NCI-H2227 treated with DMSO at 0.1 percent for 48 hours (cell line): ENCODE measurements at regions not wholly inside any gene's neighbourhood (a gene's known extent, or its start where the extent isn't known, plus 50 kb on each side); places are given as distances from the start of the nearest gene placed in this dataset.
A peak's percentile ranks its signal among the peaks of the same experiment; 100 is the strongest.

Experiments
- DNase-seq: peaks from one replicate; lab custom pipeline; 2025; lab: John Stamatoyannopoulos, UW

DNA sequence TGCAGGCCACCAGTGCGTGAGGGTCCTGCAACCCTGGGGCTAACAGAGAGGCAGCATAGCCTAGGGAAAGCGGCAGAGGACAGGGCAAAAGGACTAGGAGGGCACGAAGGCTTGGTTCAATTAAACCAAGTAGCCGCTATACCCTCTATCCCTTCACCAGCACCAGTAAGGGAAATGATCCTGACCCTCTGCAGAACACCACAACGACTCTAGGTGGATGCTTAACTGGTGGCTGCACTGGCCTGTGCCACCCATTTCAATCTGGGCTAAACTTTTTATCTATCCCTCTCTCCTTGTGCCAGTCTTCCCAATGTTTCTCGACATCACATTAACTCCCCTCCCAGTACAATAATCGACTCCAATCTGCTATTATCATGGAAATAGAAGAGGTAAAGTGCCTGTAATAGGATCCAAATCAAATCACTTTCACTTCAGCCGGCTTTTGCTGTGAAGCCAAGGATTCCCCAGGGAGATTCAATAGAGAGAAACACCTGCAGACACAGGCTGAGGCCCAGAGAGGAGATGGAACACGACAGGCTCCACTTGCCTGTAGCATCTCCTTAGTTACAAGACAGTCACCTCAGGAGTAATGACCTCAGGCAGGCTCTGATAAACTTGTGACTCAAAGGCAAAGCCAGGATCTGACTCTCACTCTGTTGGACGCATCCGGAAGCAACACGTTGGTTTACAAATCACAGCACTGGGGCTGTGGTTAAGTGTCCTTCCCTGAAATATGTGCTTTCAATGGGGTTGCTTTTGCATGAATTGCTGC is 791.6 kb upstream of the ARRDC4 start:
- peak; percentile 1 for DNase-seq

- no peak for DNase-seq
Observed at GRCh38 chr15:97171556-97171955, 788.9 kb upstream of the ARRDC4 start.

DNA sequence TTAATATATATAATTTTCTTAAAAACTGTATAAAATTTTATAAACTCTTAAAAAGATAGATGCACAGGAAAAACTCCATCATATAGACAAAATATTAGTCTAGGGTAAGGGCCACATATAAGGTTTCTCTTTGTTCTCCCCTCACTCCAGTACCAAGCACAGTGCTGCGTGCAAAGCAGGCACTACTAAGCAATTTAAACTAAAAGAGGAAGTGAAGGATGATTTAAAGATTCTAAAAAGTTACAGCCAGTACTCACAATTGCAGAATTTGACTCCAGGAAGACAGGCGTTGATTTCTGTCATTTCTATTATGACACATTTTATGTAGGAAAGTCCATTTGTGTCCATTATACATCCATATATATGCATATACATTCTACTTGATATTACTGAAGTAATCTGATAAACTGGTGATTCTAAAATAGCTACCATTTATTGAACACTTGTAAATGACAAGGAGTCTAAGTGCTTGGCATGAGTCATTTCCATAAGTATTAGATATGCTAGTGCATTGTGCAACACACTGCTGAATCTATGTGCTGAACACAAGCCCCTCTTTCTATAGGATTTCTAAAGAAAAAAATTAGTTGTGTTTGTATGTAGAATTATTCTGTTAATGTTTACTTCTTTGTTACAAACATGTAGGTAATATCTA is 785.5 kb upstream of the ARRDC4 start:
- no peak for DNase-seq

DNA sequence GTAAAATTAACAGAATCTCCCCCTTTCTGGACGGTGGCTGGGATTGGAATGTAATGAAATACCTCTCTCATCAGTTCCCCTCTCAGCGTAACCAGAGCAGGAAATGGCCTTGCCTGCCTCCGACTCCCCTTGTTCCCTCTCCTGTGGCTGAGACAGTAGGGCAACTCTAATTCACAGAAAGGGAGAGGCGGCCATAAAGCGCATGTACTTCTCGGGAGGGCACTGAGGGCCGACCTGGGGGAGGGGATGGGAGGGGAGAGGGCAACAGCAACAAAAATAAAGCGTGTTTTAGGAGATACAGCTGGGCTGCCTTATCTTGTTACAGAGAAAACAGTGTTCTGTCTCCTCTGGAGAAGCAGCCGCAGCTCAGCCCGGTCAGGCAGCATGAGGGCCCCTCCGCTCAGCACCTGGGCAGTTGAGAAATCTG is 783.3 kb upstream of the ARRDC4 start:
- DNase-seq, result peak; percentile 32

DNA sequence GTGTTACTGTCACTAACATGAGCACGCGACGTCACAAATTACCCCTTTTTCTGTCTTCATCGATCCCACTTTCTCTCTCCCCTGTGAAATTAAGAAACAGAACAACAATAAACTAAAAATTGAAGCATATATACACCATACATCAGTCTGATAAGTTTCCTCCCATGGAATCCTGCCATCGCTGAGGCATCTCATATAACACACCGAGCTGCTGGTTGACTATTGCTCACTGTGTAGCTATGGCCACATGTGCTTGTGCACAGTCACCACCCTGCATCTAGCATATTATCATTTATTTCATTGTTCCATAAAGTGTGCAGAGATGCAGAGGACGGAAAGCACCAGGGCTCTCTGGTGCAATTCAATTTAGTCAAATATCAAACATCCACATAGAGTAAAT is 777.9 kb upstream of the ARRDC4 start:
- no peak for DNase-seq

DNA sequence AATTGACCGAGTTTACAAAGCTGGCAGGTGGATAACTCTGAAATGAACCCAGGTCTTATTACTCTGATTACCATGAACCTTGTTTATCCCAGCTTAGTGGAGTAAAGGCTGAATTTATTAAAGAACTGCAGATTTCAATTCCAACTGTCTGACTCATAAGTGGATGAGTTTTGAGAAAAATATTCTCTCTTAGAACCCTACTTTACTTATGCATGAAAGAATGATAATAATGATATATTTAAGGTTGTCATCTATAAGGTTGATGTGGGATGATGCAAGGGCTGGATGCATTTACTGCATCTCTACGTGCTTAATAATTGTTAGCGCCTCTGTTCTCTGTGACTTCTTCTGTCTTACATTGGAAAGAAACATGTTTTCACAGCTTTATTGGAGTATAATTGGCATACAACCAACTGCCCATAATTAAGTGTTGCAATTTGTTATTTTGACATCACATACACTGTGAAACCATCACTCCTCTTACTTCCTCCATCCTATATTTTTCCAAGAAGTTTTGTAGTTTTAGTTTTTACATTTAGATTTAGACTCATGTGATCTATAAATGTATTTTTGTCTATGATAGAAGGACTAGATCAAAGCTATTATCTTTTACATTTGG is 771.2 kb upstream of the ARRDC4 start:
- no peak for DNase-seq

- no peak for DNase-seq
Observed at GRCh38 chr15:97194750-97195149, 765.8 kb upstream of the ARRDC4 start.

- peak; percentile 5 for DNase-seq
Observed at GRCh38 chr15:97196048-97197014, 764.2 kb upstream of the ARRDC4 start.

GRCh38 chr15:97199393-97200051 is 761.0 kb upstream of the ARRDC4 start:
- no peak for DNase-seq

DNA sequence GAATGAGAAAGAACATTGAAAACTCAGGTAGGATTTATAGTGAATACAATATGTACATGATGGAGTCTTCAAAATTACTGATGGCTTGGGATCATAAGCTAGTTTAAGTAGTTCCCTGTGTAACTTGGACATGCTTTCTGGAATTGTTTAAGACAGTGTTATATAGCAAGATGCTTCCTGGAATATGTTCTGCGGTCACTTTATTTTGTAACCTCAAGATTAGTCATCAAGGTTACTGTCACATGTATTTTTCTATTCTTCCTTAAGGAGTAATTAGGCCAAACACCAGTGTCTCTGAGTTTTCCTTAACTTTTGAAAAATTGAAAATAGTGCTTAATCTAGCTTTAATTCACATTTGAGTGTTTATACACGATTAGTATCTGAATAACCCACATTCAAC is 760.3 kb upstream of the ARRDC4 start:
- no peak for DNase-seq

DNA sequence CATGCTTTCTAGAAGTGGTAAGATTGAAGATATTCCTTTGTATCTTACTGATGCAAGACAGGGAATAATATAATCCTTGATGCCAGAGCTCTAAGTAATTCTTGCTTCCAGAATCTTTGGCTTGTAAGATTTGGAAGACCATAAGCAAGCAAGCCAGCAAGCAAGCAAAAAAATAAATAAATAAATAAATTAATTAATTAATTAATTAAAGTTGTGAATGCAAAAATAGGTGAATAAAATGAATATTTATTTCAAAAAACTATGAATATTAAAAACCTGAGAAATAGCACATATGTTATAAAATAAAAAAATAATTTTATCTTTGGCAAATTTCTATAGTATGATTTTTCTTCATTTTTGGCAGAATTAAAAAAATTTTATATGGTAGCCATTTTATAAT is 750.2 kb upstream of the ARRDC4 start:
- no peak for DNase-seq

DNA sequence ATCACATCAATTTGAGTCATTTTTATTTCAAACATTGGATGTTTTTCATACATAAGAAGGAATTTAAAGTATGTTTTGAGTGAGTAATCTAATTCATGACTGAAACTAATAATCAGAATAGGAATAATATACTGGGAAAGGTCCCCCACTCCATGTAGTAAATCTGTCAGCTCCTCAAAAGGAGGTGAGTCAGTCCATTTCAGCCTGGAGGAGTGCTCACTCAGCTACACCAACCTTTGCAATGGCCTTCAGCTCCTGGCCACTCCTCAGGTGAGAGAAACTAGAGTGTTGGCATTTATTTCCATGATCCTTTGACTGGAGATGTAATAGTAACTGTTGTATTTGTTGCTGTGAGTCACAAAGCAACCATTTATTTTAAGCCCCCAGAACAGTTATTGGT is 744.9 kb upstream of the ARRDC4 start:
- no peak for DNase-seq

GRCh38 chr15:97224191-97224641 is 736.3 kb upstream of the ARRDC4 start:
- DNase-seq, result no peak

DNA sequence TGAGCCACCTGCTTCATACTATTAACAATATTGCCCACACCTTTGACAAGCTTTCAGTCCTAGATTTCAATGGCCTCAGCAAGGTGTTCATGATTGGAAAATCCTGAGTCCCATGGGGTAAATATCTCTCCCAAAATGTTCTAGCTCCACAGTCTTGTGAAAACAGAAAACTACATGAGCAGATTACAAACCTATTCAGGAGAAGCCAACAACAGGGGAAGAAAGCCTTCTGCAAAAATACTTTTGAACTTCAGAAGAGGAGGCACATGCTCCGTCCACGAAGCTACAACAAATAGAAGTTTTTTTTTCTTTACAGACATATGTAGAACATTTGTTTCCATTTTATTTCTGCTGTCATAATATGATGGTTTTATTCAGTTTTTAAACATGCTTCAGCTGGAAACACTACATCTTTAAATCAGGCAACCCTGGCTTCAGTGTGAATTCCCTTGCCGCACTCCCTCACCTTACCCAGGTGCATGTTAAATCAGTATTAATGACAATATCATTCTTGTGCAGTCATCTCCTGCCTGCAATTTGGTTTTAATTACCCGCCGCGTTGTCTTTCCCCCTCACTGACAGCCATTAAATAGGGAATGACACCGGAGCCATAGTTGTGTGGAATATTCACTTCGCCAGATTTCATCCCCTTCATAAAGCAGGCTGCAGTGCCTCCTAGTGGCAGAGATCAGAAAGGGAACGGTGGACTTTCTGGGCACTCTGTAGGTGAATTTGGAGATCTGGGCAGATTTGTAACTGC is 725.5 kb upstream of the ARRDC4 start:
- DNase-seq, result peak; percentile 51

DNA sequence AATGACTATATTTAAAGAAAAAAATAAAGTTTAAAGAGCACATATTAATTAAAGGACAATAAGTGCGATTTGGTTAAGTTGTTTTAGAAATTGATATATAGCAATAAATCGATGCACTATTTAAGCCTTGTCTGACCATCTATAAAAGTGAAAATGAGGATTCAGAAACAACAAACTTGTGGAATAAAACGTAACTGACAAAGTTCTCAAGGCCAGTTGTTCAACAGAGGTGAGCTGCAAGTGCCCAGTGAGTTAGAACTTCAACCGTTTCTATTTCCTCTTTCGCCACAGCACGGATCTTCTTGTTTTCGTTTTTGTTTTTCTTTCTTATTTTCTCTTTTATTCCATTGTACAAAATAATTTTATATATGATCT is 724.9 kb upstream of the ARRDC4 start:
- DNase-seq, result no peak

DNA sequence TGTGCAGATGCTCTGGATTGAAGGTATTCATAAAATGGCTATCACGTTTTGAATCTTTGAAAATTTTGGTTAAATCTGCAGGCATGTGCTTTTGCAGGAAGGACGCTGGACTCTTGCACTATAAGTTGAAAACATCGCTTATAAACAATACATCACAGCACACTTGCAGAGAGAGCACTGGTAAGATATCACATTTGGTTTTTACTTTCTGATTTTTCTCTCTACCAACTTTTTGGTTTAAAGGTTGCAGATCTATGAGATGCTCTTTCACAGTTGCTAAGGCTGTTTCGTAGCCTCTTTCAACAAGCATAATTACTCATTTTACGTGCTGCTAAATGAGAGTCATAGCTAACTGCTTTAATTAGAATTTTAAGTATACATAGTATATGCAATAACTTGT is 724.4 kb upstream of the ARRDC4 start:
- no peak for DNase-seq

GRCh38 chr15:97237160-97237559 is 723.3 kb upstream of the ARRDC4 start:
- DNase-seq, result no peak

DNA sequence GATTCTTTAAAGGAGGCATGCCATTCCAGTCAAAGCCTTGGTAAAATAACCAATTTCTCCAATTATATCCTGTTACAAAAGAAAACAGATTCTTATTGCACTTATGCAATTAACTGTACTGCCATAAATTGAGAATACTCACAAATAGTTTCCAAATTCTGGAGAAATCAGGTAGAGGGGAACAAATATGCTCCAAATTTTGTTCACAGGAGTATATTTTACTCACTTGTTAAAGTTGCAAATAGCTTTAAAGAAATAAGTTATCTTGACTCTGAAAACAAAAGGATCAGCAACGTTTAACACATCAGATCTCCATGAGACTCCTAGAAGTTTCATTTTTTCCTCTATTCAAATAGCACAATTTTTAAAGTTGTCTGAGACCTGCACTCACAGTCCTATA is 712.1 kb upstream of the ARRDC4 start:
- no peak for DNase-seq

GRCh38 chr15:97259943-97260342 is 700.6 kb upstream of the ARRDC4 start:
- no peak for DNase-seq

DNA sequence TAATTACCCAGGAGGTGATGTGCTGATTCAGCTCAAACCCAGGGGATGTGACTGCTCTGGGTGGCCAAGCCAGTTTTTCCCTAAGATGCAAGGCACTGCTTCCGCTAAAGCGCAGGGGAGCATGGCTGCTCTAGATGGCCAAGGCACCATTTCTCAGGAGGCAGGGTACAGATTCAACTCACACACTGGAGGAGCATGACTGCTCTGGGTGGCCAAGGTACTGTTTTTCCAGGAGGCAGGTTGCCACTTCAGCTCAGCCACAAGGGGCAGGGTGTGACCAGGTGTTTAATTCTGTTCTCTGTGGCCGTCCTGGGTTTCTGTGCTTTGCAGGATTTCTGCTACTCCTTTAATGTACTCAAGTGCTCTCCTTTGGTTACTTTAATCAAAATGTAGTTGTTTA is 659.3 kb upstream of the ARRDC4 start:
- no peak for DNase-seq

GRCh38 chr15:97316362-97316761 is 644.1 kb upstream of the ARRDC4 start:
- no peak for DNase-seq
